Endothelial cell of umbilical vein (primary cell): ENCODE measurements at regions not wholly inside any gene's neighbourhood (a gene's known extent, or its start where the extent isn't known, plus 50 kb on each side); places are given as distances from the start of the nearest gene placed in this dataset.

Experiments
- BruUV-seq: library from RNA; stranded (reverse); fragments of 400-500 nt; replicated peaks from 2 replicates; lab custom pipeline; 2021; lab: Mats Ljungman, UMichigan
- CTCF ChIA-PET: fragments of 300-600, 350-600 bp; sonication (Branson Sonifier 250); formaldehyde crosslinking; loops from one replicate; lab custom pipeline; 2021; ENCODE audit warnings: antibody characterized with exemption, inconsistent platforms; lab: Charles Lee
- POLR2A ChIA-PET: fragments of 300-600, 350-600 bp; sonication (Branson Sonifier 250); formaldehyde crosslinking; loops from one replicate; lab custom pipeline; 2021; ENCODE audit warnings: antibody characterized with exemption, inconsistent platforms; lab: Charles Lee
- DNase-seq: peaks from one replicate; pipeline ENCODE4 v3.0.0-alpha.2; 2011; ENCODE audit warnings: low read depth, low spot score
- FAIRE-seq: peaks from 2 replicates; lab custom pipeline; 2011; peaks lifted over from hg19 to GRCh38; lab: Jason Lieb, UNC
- H2AFZ ChIP-seq: 2 replicates; pipeline ENCODE4 v1.6.0; 2012; ENCODE audit warnings: low read depth, low read length, control low read depth, inconsistent platforms
- H3K27ac ChIP-seq: 2 replicates; pipeline ENCODE4 v1.5.1; 2011; ENCODE audit warnings: low read depth, mild to moderate bottlenecking, control low read depth, low read length, moderate library complexity; ENCODE audit not compliant: insufficient read depth
- H3K27me3 ChIP-seq, 2 experiments: 2 replicates each; pipeline versions ENCODE4 v1.6.0 to v1.6.1; 2011; ENCODE audit warnings: low read length in 2 of 2, mixed read lengths in 1 of 2; ENCODE audit not compliant: control insufficient read depth in 2 of 2, insufficient read depth in 2 of 2
- H3K36me3 ChIP-seq, 2 experiments: 2 replicates in 1 of 2; 3 replicates in 1 of 2; pipeline ENCODE4 v1.5.1; 2011; ENCODE audit warnings: low read length in 2 of 2, mild to moderate bottlenecking in 1 of 2, moderate library complexity in 1 of 2; ENCODE audit not compliant: control insufficient read depth in 2 of 2, insufficient read depth in 2 of 2; ENCODE audit errors: extremely low read depth in 1 of 2
- H3K4me1 ChIP-seq: 3 replicates; pipeline ENCODE4 v1.5.1; 2011; ENCODE audit warnings: mild to moderate bottlenecking, low read length; ENCODE audit not compliant: control insufficient read depth, insufficient read depth; ENCODE audit errors: extremely low read depth
- H3K4me2 ChIP-seq: 2 replicates; pipeline ENCODE4 v1.6.1; 2011; ENCODE audit warnings: low read length, control low read depth, mixed read lengths; ENCODE audit not compliant: insufficient read depth
- H3K4me3 ChIP-seq, 3 experiments: fragments of 200-600 bp in 1 of 3; sonication (generic), shearing (Covaris generic) in 1 of 3; replicated peaks in 1 of 3; 2 replicates each; pipeline ENCODE4 v1.5.1; 2011 to 2016; ENCODE audit warnings: control low read depth in 3 of 3, low read length in 3 of 3, mild to moderate bottlenecking in 2 of 3, inconsistent platforms in 1 of 3, low read depth in 1 of 3, moderate library complexity in 1 of 3; ENCODE audit not compliant: insufficient read depth in 1 of 3
- H3K79me2 ChIP-seq: 2 replicates; pipeline ENCODE4 v1.6.0; 2012; ENCODE audit warnings: low read length, inconsistent platforms; ENCODE audit not compliant: control insufficient read depth, insufficient read depth
- H3K9ac ChIP-seq: replicated peaks from 2 replicates; pipeline ENCODE3; 2011; ENCODE audit warnings: low read length, control low read depth; ENCODE audit not compliant: insufficient read depth; ENCODE audit errors: extremely low read depth
- H3K9me1 ChIP-seq: replicated peaks from 3 replicates; pipeline ENCODE4 v1.6.0; 2011; ENCODE audit warnings: mild to moderate bottlenecking, low read length; ENCODE audit not compliant: control insufficient read depth, insufficient read depth; ENCODE audit errors: extremely low read depth
- H3K9me3 ChIP-seq: replicated peaks from 2 replicates; pipeline ENCODE4 v1.5.1; 2012; ENCODE audit warnings: low read length, inconsistent platforms; ENCODE audit not compliant: control insufficient read depth, insufficient read depth
- H4K20me1 ChIP-seq: replicated peaks from 2 replicates; pipeline ENCODE3; 2011; ENCODE audit warnings: mild to moderate bottlenecking, low read length; ENCODE audit not compliant: control insufficient read depth, insufficient read depth; ENCODE audit errors: extremely low read depth
- CTCF ChIP-seq, 2 donors: IDR thresholded peaks; 1 replicate in 1 of 2; 2 replicates in 1 of 2; pipeline ENCODE4 v1.5.1; 2011; ENCODE audit warnings: low read length in 2 of 2, mild to moderate bottlenecking in 2 of 2, moderate library complexity in 2 of 2, control low read depth in 1 of 2, inconsistent platforms in 1 of 2, low read depth in 1 of 2; ENCODE audit not compliant: insufficient read depth in 1 of 2; ENCODE audit errors: extremely low read depth in 1 of 2
- EZH2 ChIP-seq: IDR thresholded peaks from 2 replicates; pipeline ENCODE4 v1.6.1; 2012; ENCODE audit warnings: borderline replicate concordance, low read depth, mild to moderate bottlenecking, moderate library complexity, low read length, inconsistent platforms; ENCODE audit not compliant: severe bottlenecking
- FOS ChIP-seq: IDR thresholded peaks from 2 replicates; pipeline ENCODE4 v1.6.1; 2011; ENCODE audit warnings: mild to moderate bottlenecking, low read length, moderate library complexity, borderline replicate concordance; ENCODE audit not compliant: insufficient read depth
- GATA2 ChIP-seq: IDR thresholded peaks from 2 replicates; pipeline ENCODE4 v1.7.0; 2011; ENCODE audit warnings: low read depth, mild to moderate bottlenecking, moderate library complexity, mixed read lengths, low read length; ENCODE audit not compliant: insufficient read length, insufficient read depth
- JUN ChIP-seq: IDR thresholded peaks from 2 replicates; pipeline ENCODE4 v1.6.1; 2011; ENCODE audit warnings: borderline replicate concordance, low read depth; ENCODE audit not compliant: insufficient read length, insufficient read depth
- MAX ChIP-seq: IDR thresholded peaks from 2 replicates; pipeline ENCODE4 v1.6.1; 2011; ENCODE audit not compliant: insufficient read depth, insufficient read length
- MYC ChIP-seq: IDR thresholded peaks from one replicate; pipeline ENCODE4 v1.6.1; 2011; ENCODE audit warnings: mild to moderate bottlenecking, low read depth, low read length
- POLR2A ChIP-seq: IDR thresholded peaks from 2 replicates; pipeline ENCODE4 v1.6.1; 2012; ENCODE audit warnings: low read depth, mild to moderate bottlenecking, control low read depth, low read length
- POLR2AphosphoS5 ChIP-seq: IDR thresholded peaks from 2 replicates; pipeline ENCODE4 v1.6.1; 2012; ENCODE audit warnings: low read depth, mild to moderate bottlenecking, control low read depth, low read length, moderate library complexity; ENCODE audit not compliant: insufficient read depth
- dilution Hi-C: fragments of 300-500 bp; cut with MboI; formaldehyde crosslinking; loops from one replicate; pipeline ENCODE4 v1.15.0; 2019; ENCODE audit warnings: low sequenced_read_pairs; ENCODE audit not compliant: extremely low pct_ligation_motif_present
- intact Hi-C: fragments of 100-400 bp; cut with micrococcal nuclease; formaldehyde crosslinking; loops from one replicate; pipeline ENCODE4 v1.10.0; 2022

- H3K36me3 ChIP-seq = no peaks in the 10 kb centered on the region
- ChIA-PET POLR2A (no interaction called here), CTCF (interaction anchor here (1.2 kb wide), 1 partner anchor 204 kb away, joined by 3 read pairs; no protein-coding TSS in a partner anchor)
- BruUV-seq = no TSS peak
- H3K9me3 ChIP-seq = no peaks in the 10 kb centered on the region
- dilution Hi-C loops (no loop called here), intact Hi-C loops (no loop called here)
- FAIRE-seq = no peak
- no peaks in the 10 kb centered on the region for H3K27me3 ChIP-seq
- no peaks in the 10 kb centered on the region for H4K20me1 ChIP-seq
- H3K27ac ChIP-seq = no peak overlapping the region
- H3K79me2 ChIP-seq = no peaks in the 10 kb centered on the region
- TF ChIP-seq MYC = no peak
- TF ChIP-seq FOS = no peak
- TF ChIP-seq EZH2 = no peak
- TF ChIP-seq CTCF (IDR thresholded peaks at IDR 0.05; ENCODE audit: extremely low read depth in 1 of 2, insufficient read depth in 1 of 2, low read depth in 1 of 2, low read length in 2 of 2) = no peak
- no peak for TF ChIP-seq POLR2AphosphoS5
- TF ChIP-seq MAX = no peak
- TF ChIP-seq POLR2A = no peak
- TF ChIP-seq JUN = no peak
- TF ChIP-seq GATA2 = no peak
- no peaks in the 10 kb centered on the region for H3K9me1 ChIP-seq
- H3K4me3 ChIP-seq = no peak overlapping the region
- no peak overlapping the region for H3K4me2 ChIP-seq
- H3K9ac ChIP-seq = no peak overlapping the region
- H3K4me1 ChIP-seq = peaks cover 6% of the 10 kb centered on the region
- DNase-seq = no peak
- H2AFZ ChIP-seq = no peak overlapping the region
Measured at GRCh38 chr5:173720953-173721600, 104.6 kb upstream of the BOD1 start.
